ENCODE measurements at regions not wholly inside any gene's neighbourhood (a gene's known extent, or its start where the extent isn't known, plus 50 kb on each side); places are given as distances from the start of the nearest gene placed in this dataset.

GRCh38 chr4:159455675-159456237, 352.9 kb downstream of the RAPGEF2 start:
- in situ Hi-C loops (cut with HindIII; ENCODE audit: low pct_unique_long_range_greater_than_20kb, low sequenced_read_pairs): no loop called here
- H3K27ac ChIP-seq (ENCODE audit: low read length): no peak overlapping the region
- no peak for TF ChIP-seq SIN3A (IDR thresholded peaks at IDR 0.05; ENCODE audit: borderline replicate concordance, insufficient read depth, low read depth, low read length)
- TF ChIP-seq, protein P1, sequence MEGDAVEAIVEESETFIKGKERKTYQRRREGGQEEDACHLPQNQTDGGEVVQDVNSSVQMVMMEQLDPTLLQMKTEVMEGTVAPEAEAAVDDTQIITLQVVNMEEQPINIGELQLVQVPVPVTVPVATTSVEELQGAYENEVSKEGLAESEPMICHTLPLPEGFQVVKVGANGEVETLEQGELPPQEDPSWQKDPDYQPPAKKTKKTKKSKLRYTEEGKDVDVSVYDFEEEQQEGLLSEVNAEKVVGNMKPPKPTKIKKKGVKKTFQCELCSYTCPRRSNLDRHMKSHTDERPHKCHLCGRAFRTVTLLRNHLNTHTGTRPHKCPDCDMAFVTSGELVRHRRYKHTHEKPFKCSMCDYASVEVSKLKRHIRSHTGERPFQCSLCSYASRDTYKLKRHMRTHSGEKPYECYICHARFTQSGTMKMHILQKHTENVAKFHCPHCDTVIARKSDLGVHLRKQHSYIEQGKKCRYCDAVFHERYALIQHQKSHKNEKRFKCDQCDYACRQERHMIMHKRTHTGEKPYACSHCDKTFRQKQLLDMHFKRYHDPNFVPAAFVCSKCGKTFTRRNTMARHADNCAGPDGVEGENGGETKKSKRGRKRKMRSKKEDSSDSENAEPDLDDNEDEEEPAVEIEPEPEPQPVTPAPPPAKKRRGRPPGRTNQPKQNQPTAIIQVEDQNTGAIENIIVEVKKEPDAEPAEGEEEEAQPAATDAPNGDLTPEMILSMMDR (IDR thresholded peaks at IDR 0.05): peak; percentile 81
- CTCF ChIA-PET: interaction anchor here (0.5 to 1.0 kb wide), 3 partner anchors 24 to 423 kb away, joined by 4 to 11 read pairs (median 5); no protein-coding TSS in a partner anchor
- POLR2A ChIA-PET: no interaction called here
- peak; percentile 36 for DNase-seq (ENCODE audit: low read depth, low spot score)
- no peaks in the 10 kb centered on the region for H3K4me1 ChIP-seq (ENCODE audit: control insufficient read depth, insufficient read depth, low read length)
- ATAC-seq: peak; percentile 78
- H3K9me3 ChIP-seq (ENCODE audit: control insufficient read depth, insufficient read depth, low read depth, low read length): no peaks in the 10 kb centered on the region
- intact Hi-C loops (cut with micrococcal nuclease; ENCODE audit: unreplicated experiment): no loop called here
- H3K4me3 ChIP-seq (ENCODE audit: low read depth in 2 of 2, low read length in 2 of 2): peak overlapping the region; percentile 36 to 50
- H3K36me3 ChIP-seq (ENCODE audit: control insufficient read depth, insufficient read depth, low read length): no peaks in the 10 kb centered on the region
- H3K27me3 ChIP-seq (ENCODE audit: control insufficient read depth, insufficient read depth, low read length): no peaks in the 10 kb centered on the region
- BruUV-seq (replicated peaks): no TSS peak

- H3K4me1 ChIP-seq (ENCODE audit: control insufficient read depth, insufficient read depth, low read length): no peaks in the 10 kb centered on the region
- no peak for ATAC-seq
- TF ChIP-seq TCF7L2 (IDR thresholded peaks at IDR 0.05; ENCODE audit: low read depth, low read length) (no peak), POLR2AphosphoS5 (IDR thresholded peaks at IDR 0.05; ENCODE audit: low read depth, low read length) (no peak), SIN3A (IDR thresholded peaks at IDR 0.05; ENCODE audit: borderline replicate concordance, insufficient read depth, low read depth, low read length) (no peak), REST (IDR thresholded peaks at IDR 0.05; ENCODE audit: insufficient read depth in 1 of 2, low read depth in 2 of 2, low read length in 1 of 2) (no peak)
- TF ChIP-seq, protein P1 (IDR thresholded peaks at IDR 0.05): no peak
- H3K27me3 ChIP-seq (ENCODE audit: control insufficient read depth, insufficient read depth, low read length): no peaks in the 10 kb centered on the region
- CTCF ChIA-PET: no interaction called here
- H3K4me3 ChIP-seq (ENCODE audit: low read depth in 2 of 2, low read length in 2 of 2): no peak overlapping the region
- BruUV-seq (replicated peaks): no TSS peak
- intact Hi-C loops (cut with micrococcal nuclease; ENCODE audit: unreplicated experiment): no loop called here
- DNase-seq (ENCODE audit: low read depth, low spot score): no peak
- no peaks in the 10 kb centered on the region for H3K36me3 ChIP-seq (ENCODE audit: control insufficient read depth, insufficient read depth, low read length)
- no peaks in the 10 kb centered on the region for H3K9me3 ChIP-seq (ENCODE audit: control insufficient read depth, insufficient read depth, low read depth, low read length)
- no peak overlapping the region for H3K27ac ChIP-seq (ENCODE audit: low read length)
- in situ Hi-C loops (cut with HindIII; ENCODE audit: low pct_unique_long_range_greater_than_20kb, low sequenced_read_pairs): no loop called here
- POLR2A ChIA-PET: no interaction called here
Observed at GRCh38 chr4:159460371-159460770, 357.5 kb downstream of the RAPGEF2 start.

Measured in Panc1 (cell line).